AG10803 (cell line): ENCODE measurements at regions not wholly inside any gene's neighbourhood (a gene's known extent, or its start where the extent isn't known, plus 50 kb on each side); places are given as distances from the start of the nearest gene placed in this dataset.

Source experiments
- DNase-seq: peaks from one replicate; pipeline ENCODE4 v3.0.0; 2010; ENCODE audit warnings: low read depth
- H3K4me3 ChIP-seq: 2 replicates; pipeline ENCODE4 v1.5.1; 2011; ENCODE audit warnings: mild to moderate bottlenecking, low read length, control low read depth
- TF ChIP-seq, protein P1 (sequence below): conservative IDR thresholded peaks from 2 replicates; pipeline ENCODE4 v1.5.1; 2011; ENCODE audit warnings: mild to moderate bottlenecking, low read length, control low read depth, inconsistent platforms

DNA sequence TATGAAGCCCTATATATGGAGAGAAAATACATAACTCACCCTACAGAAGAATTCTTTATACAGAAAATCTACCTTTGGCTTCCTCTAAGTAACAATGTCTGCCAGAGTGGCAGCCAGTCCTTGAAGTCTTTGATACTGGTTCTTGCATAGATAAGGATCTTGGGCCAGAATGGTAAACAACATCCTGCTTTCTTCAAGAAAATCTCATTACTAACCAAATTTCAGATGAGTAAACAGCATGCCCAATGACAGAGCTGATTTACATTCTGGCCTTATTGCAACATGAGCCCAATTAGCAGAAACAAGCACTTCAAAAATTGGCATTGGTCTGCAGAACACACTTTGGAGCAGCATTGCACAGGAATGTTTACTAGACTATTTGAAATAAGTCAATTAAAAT, 336.5 kb upstream of the ST6GAL2 start:
- TF ChIP-seq, protein P1, sequence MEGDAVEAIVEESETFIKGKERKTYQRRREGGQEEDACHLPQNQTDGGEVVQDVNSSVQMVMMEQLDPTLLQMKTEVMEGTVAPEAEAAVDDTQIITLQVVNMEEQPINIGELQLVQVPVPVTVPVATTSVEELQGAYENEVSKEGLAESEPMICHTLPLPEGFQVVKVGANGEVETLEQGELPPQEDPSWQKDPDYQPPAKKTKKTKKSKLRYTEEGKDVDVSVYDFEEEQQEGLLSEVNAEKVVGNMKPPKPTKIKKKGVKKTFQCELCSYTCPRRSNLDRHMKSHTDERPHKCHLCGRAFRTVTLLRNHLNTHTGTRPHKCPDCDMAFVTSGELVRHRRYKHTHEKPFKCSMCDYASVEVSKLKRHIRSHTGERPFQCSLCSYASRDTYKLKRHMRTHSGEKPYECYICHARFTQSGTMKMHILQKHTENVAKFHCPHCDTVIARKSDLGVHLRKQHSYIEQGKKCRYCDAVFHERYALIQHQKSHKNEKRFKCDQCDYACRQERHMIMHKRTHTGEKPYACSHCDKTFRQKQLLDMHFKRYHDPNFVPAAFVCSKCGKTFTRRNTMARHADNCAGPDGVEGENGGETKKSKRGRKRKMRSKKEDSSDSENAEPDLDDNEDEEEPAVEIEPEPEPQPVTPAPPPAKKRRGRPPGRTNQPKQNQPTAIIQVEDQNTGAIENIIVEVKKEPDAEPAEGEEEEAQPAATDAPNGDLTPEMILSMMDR, result no peak
- no peak overlapping the region for H3K4me3 ChIP-seq
- no peak for DNase-seq

DNA sequence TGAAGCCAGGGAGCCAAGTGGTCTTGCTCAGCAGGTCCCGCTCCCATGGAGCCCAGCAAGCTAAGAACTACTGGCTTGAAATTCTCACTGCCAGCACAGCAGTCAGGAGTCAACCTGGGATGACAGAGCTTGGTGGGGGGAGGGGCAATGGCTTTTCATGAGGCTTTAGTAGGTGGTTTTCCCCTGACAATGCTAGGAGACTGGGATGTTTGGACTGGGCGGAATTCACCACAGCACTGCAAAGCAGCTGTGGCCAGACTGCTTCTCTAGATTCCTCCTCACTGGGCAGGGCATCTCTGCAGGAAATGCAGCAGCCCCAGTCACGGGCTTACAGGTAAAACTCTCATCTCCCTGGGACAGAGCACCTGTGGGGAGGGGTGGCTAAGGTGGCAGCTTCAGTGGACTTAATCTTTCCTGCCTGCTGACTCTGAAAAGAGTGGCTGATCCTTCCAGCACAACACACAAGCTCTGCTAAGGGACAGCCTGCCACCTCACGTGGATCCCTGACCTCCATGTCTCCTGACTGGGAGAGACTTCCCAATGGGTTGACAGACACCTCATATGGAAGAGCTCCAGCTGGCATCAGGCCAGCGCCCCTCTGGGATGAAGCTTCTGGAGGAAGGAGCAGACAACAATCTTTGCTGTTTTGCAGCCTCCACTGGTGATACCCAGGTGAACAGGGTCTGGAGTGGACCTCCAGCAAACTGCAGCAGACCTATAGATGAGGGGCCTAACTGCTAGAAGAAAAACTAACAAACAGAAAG, 349.7 kb upstream of the ST6GAL2 start:
- TF ChIP-seq, protein P1, result no peak
- H3K4me3 ChIP-seq, result no peak overlapping the region
- no peak for DNase-seq

DNA sequence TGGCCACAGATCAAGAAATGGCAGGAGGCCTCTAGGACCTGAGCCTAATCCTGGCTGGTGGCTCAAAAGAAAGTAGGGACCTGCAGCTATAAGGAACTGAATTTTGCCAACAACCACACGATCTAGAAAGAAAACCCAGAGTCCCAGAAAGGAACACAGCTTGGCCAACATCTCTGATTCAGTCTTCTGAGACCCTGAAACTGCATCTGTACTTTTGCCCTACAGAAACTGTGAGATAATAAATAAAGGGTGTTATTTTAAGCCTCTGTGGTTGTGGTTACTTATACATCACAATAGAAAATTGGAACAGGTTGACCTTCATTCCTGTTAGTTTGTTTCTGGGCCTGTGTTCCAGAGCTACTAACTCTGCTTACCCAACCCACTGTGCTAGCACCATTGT, 356.8 kb upstream of the ST6GAL2 start:
- no peak overlapping the region for H3K4me3 ChIP-seq
- TF ChIP-seq, protein P1, result no peak
- no peak for DNase-seq

DNA sequence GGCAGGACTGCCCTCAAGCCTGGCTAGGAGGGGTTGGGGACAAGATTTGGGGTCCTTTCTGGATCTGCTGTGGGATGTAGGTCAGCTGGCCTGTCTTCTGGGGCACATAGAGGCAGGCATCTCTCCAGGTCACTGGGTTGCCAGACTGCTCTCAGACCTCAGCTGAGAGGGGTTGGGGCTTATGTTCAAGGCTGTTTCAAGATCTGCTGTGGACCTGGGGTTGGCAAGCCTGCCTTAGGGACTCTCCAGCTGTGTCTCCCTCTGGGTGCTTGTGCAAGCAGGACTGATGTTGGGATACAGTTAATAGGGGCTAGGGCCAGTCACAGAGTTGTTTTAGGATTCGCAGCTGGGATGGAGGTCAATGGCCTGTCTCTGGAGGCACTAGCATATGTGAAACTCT, 363.0 kb upstream of the ST6GAL2 start:
- no peak for DNase-seq
- TF ChIP-seq, protein P1, result no peak
- H3K4me3 ChIP-seq, result no peak overlapping the region

DNA sequence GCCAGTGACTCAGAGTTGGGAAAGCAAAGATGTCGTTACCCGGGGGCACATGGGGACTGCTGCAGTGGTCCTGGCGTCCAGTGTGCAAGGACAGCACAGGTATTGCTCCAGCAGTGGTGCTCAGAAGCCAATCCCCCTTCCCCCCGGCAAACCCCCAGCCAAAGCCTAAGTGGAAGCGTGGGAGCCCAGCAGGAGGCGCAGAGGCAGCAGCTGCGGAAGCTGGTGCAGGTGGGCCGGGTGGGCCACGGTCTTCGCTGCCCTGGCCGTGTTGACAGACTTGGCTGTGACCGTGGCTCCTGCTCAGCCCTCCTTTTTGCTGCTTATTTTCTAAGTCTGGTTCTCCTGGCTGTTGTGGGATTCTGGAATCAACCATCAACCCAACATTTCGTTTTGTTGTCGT, 369.8 kb upstream of the ST6GAL2 start:
- TF ChIP-seq, protein P1, result no peak

DNA sequence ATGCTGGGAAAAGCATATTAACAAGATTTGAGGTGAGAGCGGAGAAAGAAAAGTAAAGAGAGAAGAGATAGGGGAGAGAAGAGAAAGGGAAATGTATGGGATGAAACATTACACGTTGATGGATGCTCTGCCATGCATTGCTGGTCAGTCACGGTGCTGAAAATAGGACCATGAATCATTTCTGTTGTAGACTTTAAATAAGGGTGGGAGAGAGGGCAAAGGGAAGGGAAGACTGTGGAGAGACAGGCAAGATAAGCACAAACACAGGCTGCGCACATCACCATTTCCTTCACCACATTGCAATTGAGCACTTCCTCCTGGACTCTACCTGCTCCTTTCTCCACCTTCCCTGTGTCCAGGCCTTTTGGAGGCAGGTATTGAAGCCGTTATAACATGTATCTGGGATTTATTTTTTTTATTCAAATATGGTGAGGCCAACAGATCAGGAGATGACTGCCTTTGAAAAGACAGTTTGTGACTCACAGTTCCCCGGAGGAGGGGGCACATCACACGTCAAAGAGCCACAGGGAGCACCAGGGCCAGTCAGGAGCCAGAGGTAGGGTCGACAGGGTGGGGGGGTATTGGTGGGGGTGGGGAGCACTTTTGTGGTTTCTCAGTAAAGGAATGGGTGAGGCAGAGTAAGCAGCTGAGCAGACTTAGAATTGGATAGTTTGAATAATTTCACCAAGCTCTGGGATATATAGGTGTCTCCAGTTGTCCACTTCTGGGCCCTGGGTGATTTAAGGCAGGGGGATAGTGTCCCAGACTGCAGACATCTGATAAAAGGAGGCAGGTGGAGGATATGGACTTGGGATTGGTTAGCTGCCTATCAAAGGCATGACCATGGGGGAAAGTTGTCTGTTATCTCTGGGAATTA, 372.8 kb upstream of the ST6GAL2 start:
- no peak overlapping the region for H3K4me3 ChIP-seq
- no peak for DNase-seq
- TF ChIP-seq, protein P1, result no peak

More for the DNA sequence above, 369.8 kb upstream of the ST6GAL2 start:
- H3K4me3 ChIP-seq, result no peak overlapping the region
- DNase-seq, result no peak
